OCI-LY1 (cell line): ENCODE measurements at regions not wholly inside any gene's neighbourhood (a gene's known extent, or its start where the extent isn't known, plus 50 kb on each side); places are given as distances from the start of the nearest gene placed in this dataset.
"Not testable (repeated sequence)": the region's sequence is repeated elsewhere in the genome, so short reads cannot be mapped to it uniquely, and the experiment has no call there.

Experiments used
- H2AFZ ChIP-seq: fragments of 200-600 bp; sonication (generic), shearing (Covaris generic); 2 replicates; pipeline ENCODE4 v1.6.0; 2014; ENCODE audit warnings: antibody characterized with exemption, mild to moderate bottlenecking, low read length
- H3F3A ChIP-seq: fragments of 200-600 bp; sonication (generic), shearing (Covaris generic); 2 replicates; pipeline ENCODE4 v1.6.0; 2014; ENCODE audit warnings: mild to moderate bottlenecking, antibody characterized with exemption, low read length, moderate library complexity; ENCODE audit not compliant: insufficient read depth
- H3K27ac ChIP-seq: fragments of 200-600 bp; sonication (generic); 2 replicates; pipeline ENCODE4 v1.5.1; 2014; ENCODE audit warnings: low read length, mixed run types, mild to moderate bottlenecking, low read depth; ENCODE audit not compliant: poor library complexity, severe bottlenecking
- H3K27me3 ChIP-seq: fragments of 200-600 bp; sonication (generic); 2 replicates; pipeline ENCODE4 v1.6.0; 2014; ENCODE audit warnings: antibody characterized with exemption, mild to moderate bottlenecking, low read length, moderate library complexity; ENCODE audit not compliant: insufficient read depth
- H3K36me3 ChIP-seq: fragments of 200-600 bp; sonication (generic); 2 replicates; pipeline ENCODE4 v1.6.1; 2014; ENCODE audit warnings: mild to moderate bottlenecking, antibody characterized with exemption, low read length, moderate library complexity, mixed read lengths; ENCODE audit not compliant: insufficient read depth
- H3K4me1 ChIP-seq: fragments of 200-600 bp; sonication (generic); 2 replicates; pipeline ENCODE4 v1.5.1; 2014; ENCODE audit warnings: mild to moderate bottlenecking, low read length, moderate library complexity; ENCODE audit not compliant: insufficient read depth, severe bottlenecking
- H3K4me2 ChIP-seq: fragments of 200-600 bp; sonication (generic), shearing (Covaris generic); 2 replicates; pipeline ENCODE4 v1.6.1; 2014; ENCODE audit warnings: low read length
- H3K4me3 ChIP-seq: fragments of 200-600 bp; sonication (generic); 2 replicates; pipeline ENCODE4 v1.5.1; 2014; ENCODE audit warnings: low read length, low read depth, mild to moderate bottlenecking, mixed read lengths; ENCODE audit not compliant: poor library complexity, severe bottlenecking
- H3K79me2 ChIP-seq: fragments of 200-600 bp; shearing (Covaris generic); 2 replicates; pipeline ENCODE4 v1.6.1; 2016; ENCODE audit warnings: mixed run types, low read length, mixed read lengths; ENCODE audit not compliant: insufficient read depth
- H3K9ac ChIP-seq: fragments of 200-600 bp; sonication (generic), shearing (Covaris generic); 2 replicates; pipeline ENCODE4 v1.6.1; 2014; ENCODE audit warnings: mild to moderate bottlenecking, low read length, mixed read lengths
- H3K9me2 ChIP-seq: fragments of 200-600 bp; sonication (generic), shearing (Covaris generic); 2 replicates; pipeline ENCODE4 v1.6.1; 2014; ENCODE audit warnings: low read depth, mild to moderate bottlenecking, low read length, mixed read lengths
- H3K9me3 ChIP-seq: fragments of 200-600 bp; shearing (Covaris generic); 2 replicates; pipeline ENCODE4 v1.6.1; 2014; ENCODE audit warnings: low read length, mixed read lengths
- H4K20me1 ChIP-seq: fragments of 200-600 bp; sonication (generic), shearing (Covaris generic); 2 replicates; pipeline ENCODE4 v1.6.0; 2016; ENCODE audit warnings: mild to moderate bottlenecking, low read length; ENCODE audit not compliant: insufficient read depth

GRCh38 chr22:15835729-15836128, 145.9 kb downstream of the POTEH start:
- not testable (repeated sequence) for H3K9me2 ChIP-seq, H3K79me2 ChIP-seq, H3K9me3 ChIP-seq, H3K27ac ChIP-seq, H3K4me3 ChIP-seq, H3F3A ChIP-seq, H3K36me3 ChIP-seq, H3K4me1 ChIP-seq, H2AFZ ChIP-seq, H3K27me3 ChIP-seq, H3K9ac ChIP-seq, H4K20me1 ChIP-seq, H3K4me2 ChIP-seq

GRCh38 chr22:15849772-15850171, 159.9 kb downstream of the POTEH start:
- not testable (repeated sequence) for H3K9me3 ChIP-seq, H3K9ac ChIP-seq, H3K36me3 ChIP-seq, H3K79me2 ChIP-seq, H3K9me2 ChIP-seq, H2AFZ ChIP-seq, H3K4me2 ChIP-seq, H3F3A ChIP-seq, H4K20me1 ChIP-seq, H3K27me3 ChIP-seq, H3K4me1 ChIP-seq, H3K27ac ChIP-seq, H3K4me3 ChIP-seq

GRCh38 chr22:15853716-15854373, 164.0 kb downstream of the POTEH start:
- H3K4me3 ChIP-seq, H3K4me1 ChIP-seq, H3K36me3 ChIP-seq, H3K9me2 ChIP-seq, H2AFZ ChIP-seq, H3K4me2 ChIP-seq, H3K27me3 ChIP-seq, H3K9me3 ChIP-seq, H3K27ac ChIP-seq, H4K20me1 ChIP-seq, H3K79me2 ChIP-seq, H3K9ac ChIP-seq, H3F3A ChIP-seq: not testable (repeated sequence)

DNA sequence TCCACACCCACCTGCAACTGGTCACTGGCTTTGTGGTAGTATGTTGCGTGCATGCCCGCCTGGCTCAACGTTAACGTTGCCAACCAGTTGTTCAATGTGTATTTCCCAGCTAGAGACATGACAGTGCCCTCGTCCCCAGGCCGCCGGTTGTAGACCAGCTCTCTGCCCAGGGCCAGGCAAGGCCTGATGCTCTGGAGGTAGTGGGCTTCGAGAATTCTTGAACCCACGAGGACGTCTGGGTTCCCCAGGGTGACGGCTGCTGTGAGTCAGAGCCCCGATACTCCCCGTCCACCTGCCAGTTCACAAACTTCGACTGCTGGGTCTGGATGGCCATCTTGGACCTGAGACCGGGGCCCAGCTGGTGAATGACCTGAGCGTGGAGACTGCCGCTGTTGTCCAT, 164.6 kb downstream of the POTEH start:
- H3K9ac ChIP-seq, H3K4me2 ChIP-seq, H3K9me2 ChIP-seq, H3K4me3 ChIP-seq, H3K27ac ChIP-seq, H3K79me2 ChIP-seq, H3K36me3 ChIP-seq, H4K20me1 ChIP-seq, H3F3A ChIP-seq, H3K9me3 ChIP-seq, H3K27me3 ChIP-seq, H2AFZ ChIP-seq, H3K4me1 ChIP-seq: not testable (repeated sequence)

- not testable (repeated sequence) for H3K9me3 ChIP-seq, H3K4me2 ChIP-seq, H3K9ac ChIP-seq, H3K36me3 ChIP-seq, H3K4me3 ChIP-seq, H2AFZ ChIP-seq, H3K27me3 ChIP-seq, H3K79me2 ChIP-seq, H3K4me1 ChIP-seq, H4K20me1 ChIP-seq, H3F3A ChIP-seq, H3K27ac ChIP-seq, H3K9me2 ChIP-seq
Observed at GRCh38 chr22:15854978-15855377, 165.2 kb downstream of the POTEH start.

DNA sequence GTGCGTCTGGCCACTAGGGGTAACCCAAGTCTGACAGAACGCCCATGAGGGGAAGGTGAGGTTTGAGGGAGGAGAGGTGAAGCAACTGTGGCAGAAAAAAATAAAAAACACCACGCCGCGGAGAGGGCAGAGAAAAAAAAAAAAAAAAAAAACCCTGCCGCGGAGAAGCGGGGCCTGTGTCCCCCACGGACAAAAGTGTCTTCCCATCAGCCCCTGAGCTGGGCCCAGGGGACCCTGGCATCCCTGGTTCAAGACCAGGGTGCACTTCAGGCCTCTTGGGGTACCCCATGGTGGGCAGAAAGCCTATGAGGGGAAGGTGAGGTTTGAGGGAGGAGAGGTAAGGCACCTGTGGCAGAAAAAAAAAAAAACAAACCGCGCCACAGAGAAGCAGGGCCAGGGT, 191.1 kb downstream of the POTEH start:
- H3K4me1 ChIP-seq, H3F3A ChIP-seq, H3K4me3 ChIP-seq, H3K79me2 ChIP-seq, H3K9me3 ChIP-seq, H2AFZ ChIP-seq, H4K20me1 ChIP-seq, H3K9me2 ChIP-seq, H3K27me3 ChIP-seq, H3K9ac ChIP-seq, H3K27ac ChIP-seq, H3K4me2 ChIP-seq, H3K36me3 ChIP-seq: not testable (repeated sequence)

DNA sequence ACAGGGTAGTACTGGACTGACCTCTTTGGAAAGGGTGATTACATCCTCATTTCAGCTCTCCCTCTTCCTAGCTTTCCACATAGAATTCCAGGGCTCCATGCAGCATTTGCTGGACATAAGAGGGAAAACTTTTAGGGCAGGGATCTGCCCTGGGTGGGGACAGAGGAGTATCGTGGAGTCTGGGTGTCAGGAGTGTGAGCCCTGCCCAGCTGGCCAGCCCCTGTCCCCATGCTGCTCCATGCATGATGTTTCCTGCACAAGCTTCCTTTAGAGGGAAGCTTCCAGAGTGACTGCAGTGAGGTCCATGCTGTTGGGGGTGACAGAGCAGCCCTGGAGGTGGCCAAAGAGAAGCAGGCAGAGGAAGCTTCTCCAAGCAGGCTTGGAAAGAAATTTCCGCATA, 214.5 kb downstream of the POTEH start:
- not testable (repeated sequence) for H3K36me3 ChIP-seq, H2AFZ ChIP-seq, H3F3A ChIP-seq, H3K9ac ChIP-seq, H3K9me2 ChIP-seq, H3K27ac ChIP-seq, H3K79me2 ChIP-seq, H3K4me3 ChIP-seq, H3K4me1 ChIP-seq, H3K9me3 ChIP-seq, H3K27me3 ChIP-seq, H3K4me2 ChIP-seq, H4K20me1 ChIP-seq

DNA sequence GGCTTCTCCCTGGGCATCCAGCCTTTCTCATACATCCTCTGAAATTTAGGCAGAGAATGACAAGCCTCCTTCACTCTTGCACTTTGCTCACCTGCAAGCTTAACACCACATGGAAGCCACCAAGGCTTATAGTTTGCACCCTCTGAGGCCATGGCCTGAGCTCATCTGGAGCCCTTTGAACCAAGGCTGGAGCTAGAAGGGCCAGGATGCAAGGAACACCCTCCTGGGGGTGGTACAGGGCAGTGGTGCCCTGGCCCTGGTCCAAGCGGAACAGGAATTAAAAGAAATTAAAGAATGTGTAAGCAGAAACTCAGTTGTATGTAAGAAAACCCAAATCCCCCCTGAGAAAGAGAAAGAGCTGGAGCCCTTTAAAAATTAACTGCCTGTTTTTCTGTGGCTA, 221.9 kb downstream of the POTEH start:
- not testable (repeated sequence) for H3K4me3 ChIP-seq, H3K27me3 ChIP-seq, H3K9me3 ChIP-seq, H3K4me2 ChIP-seq, H3K9me2 ChIP-seq, H3K36me3 ChIP-seq, H3K27ac ChIP-seq, H4K20me1 ChIP-seq, H3F3A ChIP-seq, H3K9ac ChIP-seq, H2AFZ ChIP-seq, H3K4me1 ChIP-seq, H3K79me2 ChIP-seq
